ENCODE measurements at regions not wholly inside any gene's neighbourhood (a gene's known extent, or its start where the extent isn't known, plus 50 kb on each side); places are given as distances from the start of the nearest gene placed in this dataset.
"Not testable (repeated sequence)": the region's sequence is repeated elsewhere in the genome, so short reads cannot be mapped to it uniquely, and the experiment has no call there.

- not testable (repeated sequence) for DNase-seq (ENCODE audit: extremely low read depth, low read depth); H3K4me3 ChIP-seq (replicated peaks; ENCODE audit: low read depth, low read length)
Observed at GRCh38 chr1:148228846-148229245, 76.8 kb upstream of the NBPF11 start.

GRCh38 chr1:148222399-148223159, 70.5 kb upstream of the NBPF11 start:
- H3K4me3 ChIP-seq (replicated peaks; ENCODE audit: low read depth, low read length); DNase-seq (ENCODE audit: extremely low read depth, low read depth): not testable (repeated sequence)

GRCh38 chr1:148221593-148221992, 69.5 kb upstream of the NBPF11 start:
- not testable (repeated sequence) for DNase-seq (ENCODE audit: extremely low read depth, low read depth); H3K4me3 ChIP-seq (replicated peaks; ENCODE audit: low read depth, low read length)

GRCh38 chr1:148219229-148219628, 67.1 kb upstream of the NBPF11 start:
- not testable (repeated sequence) for H3K4me3 ChIP-seq (replicated peaks; ENCODE audit: low read depth, low read length); DNase-seq (ENCODE audit: extremely low read depth, low read depth)

- H3K4me3 ChIP-seq (replicated peaks; ENCODE audit: low read depth, low read length); DNase-seq (ENCODE audit: extremely low read depth, low read depth): not testable (repeated sequence)
Observed at GRCh38 chr1:148211191-148211590, 59.1 kb upstream of the NBPF11 start.

GRCh38 chr1:148210624-148211023, 58.5 kb upstream of the NBPF11 start:
- DNase-seq (ENCODE audit: extremely low read depth, low read depth); H3K4me3 ChIP-seq (replicated peaks; ENCODE audit: low read depth, low read length): not testable (repeated sequence)

GRCh38 chr1:148210166-148210565, 58.1 kb upstream of the NBPF11 start:
- DNase-seq (ENCODE audit: extremely low read depth, low read depth): not testable (repeated sequence)

GRCh38 chr1:148202013-148202412, 49.9 kb upstream of the NBPF11 start:
- not testable (repeated sequence) for DNase-seq (ENCODE audit: extremely low read depth, low read depth); H3K4me3 ChIP-seq (replicated peaks; ENCODE audit: low read depth, low read length)

More at GRCh38 chr1:148210166-148210565, 58.1 kb upstream of the NBPF11 start:
- H3K4me3 ChIP-seq (replicated peaks; ENCODE audit: low read depth, low read length): not testable (repeated sequence)

All from HFF-Myc (cell line).